ENCODE measurements at regions not wholly inside any gene's neighbourhood (a gene's known extent, or its start where the extent isn't known, plus 50 kb on each side); places are given as distances from the start of the nearest gene placed in this dataset.
"Not testable (repeated sequence)": the region's sequence is repeated elsewhere in the genome, so short reads cannot be mapped to it uniquely, and the experiment has no call there.

DNA sequence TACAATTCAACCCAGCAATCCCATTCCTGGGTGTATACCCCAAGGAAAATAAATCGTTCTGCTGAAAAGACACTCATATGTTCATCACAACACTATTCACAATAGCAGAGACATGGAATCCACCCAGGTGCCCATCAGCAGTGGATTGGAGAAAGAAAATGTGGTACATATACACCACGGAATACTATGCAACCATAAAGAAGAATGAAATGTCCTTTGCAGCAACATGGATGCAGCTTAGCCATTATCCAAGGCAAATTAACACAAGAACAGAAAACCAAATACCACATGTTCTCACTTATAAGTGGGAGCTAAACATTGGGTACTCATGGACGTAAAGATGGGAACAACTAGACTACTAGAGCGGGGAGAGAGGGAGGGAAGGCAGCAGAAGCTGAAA lies 207.8 kb downstream of the GATA3 start:
- Histone ChIP-seq H3K27me3 (ENCODE audit: insufficient read depth, low read length) (no peaks in the 10 kb centered on the region), H3K36me3 (ENCODE audit: insufficient read depth, low read depth, low read length) (no peaks in the 10 kb centered on the region), H3K9ac (ENCODE audit: low read depth, low read length) (no peak overlapping the region), H3K9me3 (ENCODE audit: insufficient read depth, low read depth, low read length) (no peaks in the 10 kb centered on the region; the same call in 1 of the 2 replicates), H3K27ac (ENCODE audit: low read length) (no peak overlapping the region), H3K4me1 (ENCODE audit: insufficient read depth, low read length) (no peaks in the 10 kb centered on the region), H3K4me3 (ENCODE audit: low read length) (no peak overlapping the region)

DNA sequence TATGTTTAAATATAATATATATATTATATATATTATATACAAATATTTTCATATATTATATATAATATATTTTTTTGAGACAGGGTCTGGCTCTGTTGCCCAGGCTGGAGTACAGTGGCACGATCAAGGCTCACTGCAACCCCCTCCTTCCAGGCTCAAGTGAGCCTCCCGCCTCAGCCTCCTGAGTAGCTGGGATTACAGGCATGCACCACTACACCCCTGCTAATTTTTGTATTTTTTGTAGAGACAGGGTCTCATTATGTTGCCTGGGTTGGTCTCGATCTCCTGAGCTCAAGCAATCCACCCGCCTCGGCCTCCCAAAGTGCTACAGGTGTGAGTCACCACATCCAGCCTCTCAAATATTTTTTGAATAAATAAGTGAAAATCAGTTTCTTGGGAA lies 215.5 kb downstream of the GATA3 start:
- no peaks in the 10 kb centered on the region for H3K4me1 ChIP-seq (ENCODE audit: insufficient read depth, low read length)
- H3K9ac ChIP-seq (ENCODE audit: low read depth, low read length): no peak overlapping the region
- peaks cover 7% of the 10 kb centered on the region; the same call in 1 of the 2 replicates for H3K27me3 ChIP-seq (ENCODE audit: insufficient read depth, low read length)
- no peak overlapping the region for H3K27ac ChIP-seq (ENCODE audit: low read length)
- no peaks in the 10 kb centered on the region for H3K36me3 ChIP-seq (ENCODE audit: insufficient read depth, low read depth, low read length)
- no peak overlapping the region for H3K4me3 ChIP-seq (ENCODE audit: low read length)
- H3K9me3 ChIP-seq (ENCODE audit: insufficient read depth, low read depth, low read length): no peaks in the 10 kb centered on the region

DNA sequence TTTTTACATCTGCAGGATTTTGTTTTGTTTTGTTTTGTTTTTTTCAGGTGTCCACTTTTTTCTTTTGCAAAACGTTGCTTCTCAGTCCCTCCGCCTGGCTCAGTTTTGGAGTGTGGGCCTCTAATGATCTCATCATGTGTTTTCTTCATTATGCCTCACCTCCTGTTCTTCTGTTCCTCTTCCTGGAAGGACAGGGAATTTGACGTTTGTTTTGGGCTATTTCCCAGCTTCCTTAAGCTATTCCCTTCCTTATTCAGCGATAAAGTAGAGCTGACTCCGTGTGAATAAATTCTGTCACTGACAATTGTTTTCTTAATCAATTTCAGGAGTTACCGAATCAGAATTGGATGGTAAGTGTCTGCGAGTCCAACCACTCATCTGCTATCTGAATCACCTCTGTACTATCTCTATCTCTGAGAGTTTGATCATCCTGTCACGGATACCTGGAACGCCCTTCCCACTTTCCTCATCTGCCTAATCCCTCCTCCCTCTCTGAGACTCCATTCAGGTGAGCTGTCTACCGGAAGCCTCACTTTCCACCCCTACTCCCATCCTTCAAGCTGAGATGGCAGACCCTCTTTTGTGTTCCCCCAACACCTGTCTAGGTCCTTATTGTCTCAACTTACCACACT lies 218.4 kb downstream of the GATA3 start:
- Histone ChIP-seq H3K4me3 (ENCODE audit: low read length) (no peak overlapping the region), H3K36me3 (ENCODE audit: insufficient read depth, low read depth, low read length) (no peaks in the 10 kb centered on the region), H3K9me3 (ENCODE audit: insufficient read depth, low read depth, low read length) (no peaks in the 10 kb centered on the region), H3K27me3 (ENCODE audit: insufficient read depth, low read length) (peaks cover 7% of the 10 kb centered on the region; the same call in 1 of the 2 replicates), H3K4me1 (ENCODE audit: insufficient read depth, low read length) (no peaks in the 10 kb centered on the region), H3K9ac (ENCODE audit: low read depth, low read length) (no peak overlapping the region), H3K27ac (ENCODE audit: low read length) (no peak overlapping the region)

DNA sequence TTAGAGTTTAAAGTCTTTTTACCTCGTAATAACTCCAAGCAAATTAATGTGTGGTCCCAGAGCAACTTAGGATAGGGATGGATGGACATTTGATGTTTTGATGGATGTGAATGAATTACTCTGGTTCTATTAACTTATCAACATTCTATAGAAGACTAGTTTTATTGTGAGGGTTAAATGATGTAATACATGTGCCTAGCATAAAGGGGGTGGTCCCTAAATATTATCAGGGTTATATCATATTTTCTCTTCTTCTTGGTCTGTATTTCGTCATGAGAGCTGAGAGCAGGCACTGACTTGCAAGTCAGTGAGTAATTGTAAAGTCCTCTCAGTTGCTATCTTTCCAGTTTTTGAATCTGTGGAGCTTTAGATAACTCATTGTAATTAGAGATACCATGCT lies 219.3 kb downstream of the GATA3 start:
- Histone ChIP-seq H3K36me3 (ENCODE audit: insufficient read depth, low read depth, low read length) (no peaks in the 10 kb centered on the region), H3K4me3 (ENCODE audit: low read length) (no peak overlapping the region), H3K27me3 (ENCODE audit: insufficient read depth, low read length) (peaks cover 7% of the 10 kb centered on the region; the same call in 1 of the 2 replicates), H3K9ac (ENCODE audit: low read depth, low read length) (no peak overlapping the region), H3K9me3 (ENCODE audit: insufficient read depth, low read depth, low read length) (no peaks in the 10 kb centered on the region), H3K4me1 (ENCODE audit: insufficient read depth, low read length) (no peaks in the 10 kb centered on the region), H3K27ac (ENCODE audit: low read length) (no peak overlapping the region)

DNA sequence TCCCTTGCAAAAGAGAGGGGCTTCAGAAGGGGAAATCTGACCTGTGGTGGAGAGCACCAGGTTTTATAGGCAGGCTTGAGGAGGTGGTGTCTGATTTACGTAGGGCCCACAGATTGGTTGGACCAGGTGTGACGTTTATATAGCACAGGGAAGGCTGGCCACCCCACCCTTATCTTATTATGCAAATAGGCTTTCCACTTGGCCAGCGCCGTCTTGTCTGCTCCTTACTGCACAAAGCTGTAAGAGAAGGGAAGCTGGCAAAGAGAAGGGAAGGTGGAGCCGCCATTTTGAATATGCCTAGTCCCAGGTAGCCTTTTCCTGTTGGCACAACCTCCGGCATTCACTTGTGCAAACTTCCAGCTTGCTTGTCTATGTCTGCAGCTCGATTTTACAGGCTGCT lies 221.4 kb downstream of the GATA3 start:
- Histone ChIP-seq H3K36me3 (ENCODE audit: insufficient read depth, low read depth, low read length) (no peaks in the 10 kb centered on the region), H3K9ac (ENCODE audit: low read depth, low read length) (no peak overlapping the region), H3K27ac (ENCODE audit: low read length) (no peak overlapping the region), H3K27me3 (ENCODE audit: insufficient read depth, low read length) (peaks cover 7% of the 10 kb centered on the region; the same call in 1 of the 2 replicates), H3K4me3 (ENCODE audit: low read length) (no peak overlapping the region), H3K4me1 (ENCODE audit: insufficient read depth, low read length) (no peaks in the 10 kb centered on the region), H3K9me3 (ENCODE audit: insufficient read depth, low read depth, low read length) (no peaks in the 10 kb centered on the region)

DNA sequence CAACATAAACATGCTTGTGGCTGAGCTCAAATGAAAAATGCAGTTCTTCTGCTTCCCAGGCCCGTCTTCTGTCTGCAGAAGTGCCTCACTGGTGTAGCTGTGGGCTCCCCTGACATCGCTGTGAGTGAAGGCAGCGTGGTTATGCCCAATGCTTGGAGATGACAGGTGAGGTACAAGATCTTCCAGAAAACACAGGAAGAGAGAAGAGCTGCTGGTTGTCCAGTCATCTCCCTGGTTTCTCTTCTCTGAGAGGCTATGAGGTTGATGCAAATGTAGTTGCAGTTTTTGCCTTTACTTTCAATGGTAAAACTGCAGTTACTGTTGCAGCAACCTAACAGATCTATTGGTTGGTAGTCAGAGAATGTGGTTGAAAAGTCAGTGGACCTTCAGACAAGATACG lies 223.6 kb downstream of the GATA3 start:
- H3K9me3 ChIP-seq (ENCODE audit: insufficient read depth, low read depth, low read length): no peaks in the 10 kb centered on the region
- H3K27ac ChIP-seq (ENCODE audit: low read length): no peak overlapping the region
- H3K36me3 ChIP-seq (ENCODE audit: insufficient read depth, low read depth, low read length): no peaks in the 10 kb centered on the region
- H3K4me3 ChIP-seq (ENCODE audit: low read length): no peak overlapping the region
- no peak overlapping the region for H3K9ac ChIP-seq (ENCODE audit: low read depth, low read length)
- H3K4me1 ChIP-seq (ENCODE audit: insufficient read depth, low read length): no peaks in the 10 kb centered on the region
- peaks cover 6% of the 10 kb centered on the region; the same call in 1 of the 2 replicates for H3K27me3 ChIP-seq (ENCODE audit: insufficient read depth, low read length)

DNA sequence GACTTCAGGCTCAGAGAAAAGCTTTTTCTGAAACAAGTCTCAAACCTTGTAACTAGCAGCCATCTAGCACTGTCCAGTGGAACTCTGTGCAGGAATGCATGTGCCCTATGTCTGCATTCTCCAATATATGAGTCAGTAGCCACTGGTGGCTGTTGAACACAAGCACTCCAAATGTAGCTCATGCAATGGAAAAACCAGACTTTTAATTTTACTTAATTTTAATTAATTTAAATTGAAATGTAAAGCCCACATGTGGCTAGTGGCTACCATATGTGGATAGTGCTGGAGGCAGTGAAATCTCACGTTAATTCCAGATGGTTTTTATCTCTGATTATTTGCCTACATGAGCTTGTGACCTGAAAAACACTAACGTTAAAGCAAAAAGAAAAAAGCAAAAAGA lies 225.1 kb downstream of the GATA3 start:
- Histone ChIP-seq H3K4me1 (ENCODE audit: insufficient read depth, low read length) (no peaks in the 10 kb centered on the region), H3K27me3 (ENCODE audit: insufficient read depth, low read length) (no peaks in the 10 kb centered on the region), H3K9ac (ENCODE audit: low read depth, low read length) (no peak overlapping the region), H3K4me3 (ENCODE audit: low read length) (no peak overlapping the region), H3K27ac (ENCODE audit: low read length) (no peak overlapping the region), H3K36me3 (ENCODE audit: insufficient read depth, low read depth, low read length) (no peaks in the 10 kb centered on the region), H3K9me3 (ENCODE audit: insufficient read depth, low read depth, low read length) (no peaks in the 10 kb centered on the region)

DNA sequence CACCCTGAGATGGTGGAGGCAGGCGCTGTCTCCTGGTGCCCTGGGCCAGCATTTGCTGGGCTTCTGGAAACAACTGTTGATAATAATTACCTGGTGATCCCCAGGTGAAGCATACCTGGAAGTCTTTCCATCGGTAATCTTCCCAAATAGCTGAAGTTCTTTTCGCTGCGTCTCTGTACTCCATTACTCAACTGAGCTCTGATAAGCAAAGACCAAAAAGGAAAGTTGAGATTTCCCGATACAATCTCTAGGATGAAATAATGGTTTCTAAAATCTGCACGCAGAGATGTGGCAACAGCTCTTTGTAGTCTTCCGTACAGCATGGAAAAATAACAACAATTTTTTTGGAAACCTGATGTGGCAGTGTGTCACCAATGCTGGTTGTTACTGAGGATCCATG lies 226.5 kb downstream of the GATA3 start:
- no peaks in the 10 kb centered on the region for H3K4me1 ChIP-seq (ENCODE audit: insufficient read depth, low read length)
- no peaks in the 10 kb centered on the region for H3K27me3 ChIP-seq (ENCODE audit: insufficient read depth, low read length)
- H3K9me3 ChIP-seq (ENCODE audit: insufficient read depth, low read depth, low read length): no peaks in the 10 kb centered on the region
- H3K9ac ChIP-seq (ENCODE audit: low read depth, low read length): no peak overlapping the region
- no peak overlapping the region for H3K4me3 ChIP-seq (ENCODE audit: low read length)
- no peaks in the 10 kb centered on the region for H3K36me3 ChIP-seq (ENCODE audit: insufficient read depth, low read depth, low read length)
- H3K27ac ChIP-seq (ENCODE audit: low read length): no peak overlapping the region

DNA sequence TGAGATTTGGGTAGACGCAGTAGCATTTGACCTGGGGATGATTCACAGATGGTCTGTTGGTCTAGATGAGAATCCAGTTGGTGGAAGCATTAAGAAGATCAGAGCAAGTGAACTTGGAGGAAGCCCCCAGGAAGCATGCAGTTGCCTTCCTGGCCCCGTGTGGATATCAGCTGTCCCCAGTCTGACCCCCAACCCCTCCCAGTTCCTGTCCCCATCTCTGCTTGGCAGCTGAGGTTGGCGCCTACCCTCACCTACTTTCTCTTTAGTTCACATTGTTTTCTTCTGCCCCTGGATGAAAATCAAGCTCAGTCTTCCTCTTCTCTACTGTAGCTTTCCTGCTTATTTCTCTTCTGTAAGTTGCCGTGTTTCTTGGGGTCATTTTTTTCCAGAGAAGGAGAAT lies 227.9 kb downstream of the GATA3 start:
- Histone ChIP-seq H3K4me3 (ENCODE audit: low read length) (no peak overlapping the region), H3K9ac (ENCODE audit: low read depth, low read length) (no peak overlapping the region), H3K4me1 (ENCODE audit: insufficient read depth, low read length) (no peaks in the 10 kb centered on the region), H3K9me3 (ENCODE audit: insufficient read depth, low read depth, low read length) (no peaks in the 10 kb centered on the region), H3K27ac (ENCODE audit: low read length) (no peak overlapping the region), H3K27me3 (ENCODE audit: insufficient read depth, low read length) (no peaks in the 10 kb centered on the region), H3K36me3 (ENCODE audit: insufficient read depth, low read depth, low read length) (no peaks in the 10 kb centered on the region)

DNA sequence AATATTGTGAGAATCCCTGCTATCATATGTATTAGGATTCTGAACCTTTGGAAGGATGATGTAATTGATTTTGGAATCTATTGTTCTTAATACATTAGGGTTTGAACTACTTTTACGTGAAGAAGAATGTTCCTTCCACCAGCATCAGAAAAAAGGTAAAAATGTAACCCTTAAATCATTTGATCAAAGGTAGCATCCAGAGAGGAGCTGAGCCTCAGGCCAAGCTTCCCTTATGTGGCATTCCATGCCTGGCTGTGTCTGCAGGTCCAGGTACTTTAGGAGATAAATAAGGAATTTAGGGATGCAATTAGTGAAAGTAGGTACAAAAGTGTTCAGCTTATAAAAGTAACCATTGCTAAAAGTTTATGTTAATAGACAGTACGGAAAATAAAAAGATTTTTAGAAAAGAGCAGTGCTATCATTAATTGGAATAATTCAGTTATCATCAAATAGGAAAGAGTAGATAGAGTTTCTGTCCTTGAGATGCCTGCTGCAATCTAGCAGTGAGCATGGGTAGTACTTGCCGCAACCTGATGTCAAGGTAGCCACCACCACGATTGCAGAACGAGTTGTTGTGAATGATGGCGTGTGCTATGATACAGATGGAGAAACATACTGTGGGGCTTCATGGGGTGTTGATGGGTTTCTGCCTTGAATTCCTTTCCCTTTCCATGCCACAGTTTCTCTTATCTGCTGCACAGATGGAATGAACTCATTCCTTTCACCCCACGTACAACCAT lies 228.8 kb downstream of the GATA3 start:
- no peaks in the 10 kb centered on the region for H3K27me3 ChIP-seq (ENCODE audit: insufficient read depth, low read length)
- no peak overlapping the region for H3K27ac ChIP-seq (ENCODE audit: low read length)
- H3K9ac ChIP-seq (ENCODE audit: low read depth, low read length): no peak overlapping the region
- H3K4me1 ChIP-seq (ENCODE audit: insufficient read depth, low read length): no peaks in the 10 kb centered on the region
- no peak overlapping the region for H3K4me3 ChIP-seq (ENCODE audit: low read length)
- no peaks in the 10 kb centered on the region for H3K36me3 ChIP-seq (ENCODE audit: insufficient read depth, low read depth, low read length)
- no peaks in the 10 kb centered on the region for H3K9me3 ChIP-seq (ENCODE audit: insufficient read depth, low read depth, low read length)

DNA sequence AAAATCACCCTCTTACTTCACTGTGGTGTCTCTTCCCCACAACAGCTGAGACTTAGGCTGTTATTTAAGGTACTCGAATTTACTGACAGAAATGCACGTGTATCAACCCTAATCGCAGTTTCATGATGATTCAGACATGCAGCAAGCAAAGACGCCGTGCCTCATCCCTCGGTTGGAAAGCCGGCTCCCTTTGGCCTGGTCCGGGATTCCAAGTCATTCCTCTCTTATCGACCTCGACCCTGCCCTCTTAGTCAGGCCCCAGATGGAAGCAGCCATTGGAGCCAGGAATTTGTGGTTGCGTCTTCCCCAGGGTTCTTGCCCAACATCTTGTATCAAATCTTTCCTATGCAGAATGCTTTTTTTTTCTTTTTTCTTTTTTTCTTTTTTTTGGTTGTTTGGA lies 229.5 kb downstream of the GATA3 start:
- no peaks in the 10 kb centered on the region for H3K27me3 ChIP-seq (ENCODE audit: insufficient read depth, low read length)
- H3K4me1 ChIP-seq (ENCODE audit: insufficient read depth, low read length): 0 out of 2 replicates have a peak, but pooled peaks cover 1% of the 10 kb centered on the region
- no peaks in the 10 kb centered on the region for H3K36me3 ChIP-seq (ENCODE audit: insufficient read depth, low read depth, low read length)
- no peaks in the 10 kb centered on the region for H3K9me3 ChIP-seq (ENCODE audit: insufficient read depth, low read depth, low read length)
- H3K4me3 ChIP-seq (ENCODE audit: low read length): no peak overlapping the region
- H3K27ac ChIP-seq (ENCODE audit: low read length): no peak overlapping the region
- H3K9ac ChIP-seq (ENCODE audit: low read depth, low read length): no peak overlapping the region

DNA sequence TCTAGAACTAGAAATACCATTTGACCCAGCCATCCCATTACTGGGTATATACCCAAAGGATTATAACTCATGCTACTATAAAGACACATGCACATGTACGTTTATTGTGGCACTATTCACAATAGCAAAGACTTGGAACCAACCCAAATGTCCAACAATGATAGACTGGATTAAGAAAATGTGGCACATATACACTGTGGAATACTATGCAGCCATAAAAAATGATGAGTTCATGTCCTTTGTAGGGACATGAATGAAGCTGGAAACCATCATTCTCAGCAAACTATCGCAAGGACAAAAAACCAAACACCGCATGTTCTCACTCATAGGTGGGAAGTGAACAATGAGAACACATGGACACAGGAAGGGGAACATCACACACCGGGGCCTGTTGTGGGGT lies 231.5 kb downstream of the GATA3 start:
- not testable (repeated sequence) for H3K27ac ChIP-seq (ENCODE audit: low read length); H3K4me3 ChIP-seq (ENCODE audit: low read length); H3K36me3 ChIP-seq (ENCODE audit: insufficient read depth, low read depth, low read length); H3K9me3 ChIP-seq (ENCODE audit: insufficient read depth, low read depth, low read length); H3K9ac ChIP-seq (ENCODE audit: low read depth, low read length); H3K27me3 ChIP-seq (ENCODE audit: insufficient read depth, low read length)
- peaks cover 15% of the 10 kb centered on the region; the same call in 1 of the 2 replicates for H3K4me1 ChIP-seq (ENCODE audit: insufficient read depth, low read length)
